Endodermal cell (in vitro differentiated cells): ENCODE measurements at regions not wholly inside any gene's neighbourhood (a gene's known extent, or its start where the extent isn't known, plus 50 kb on each side); places are given as distances from the start of the nearest gene placed in this dataset.

ENCODE experiments used
- DNase-seq: peaks from one replicate; pipeline ENCODE4 v3.0.0-alpha.2; 2017
- H3K27ac ChIP-seq: 2 replicates; pipeline ENCODE4 v1.5.1; 2013; ENCODE audit warnings: mild to moderate bottlenecking, low read depth, low read length, moderate library complexity
- H3K27me3 ChIP-seq: 2 replicates; pipeline ENCODE4 v1.6.1; 2013; ENCODE audit warnings: mild to moderate bottlenecking, low read length, moderate library complexity; ENCODE audit not compliant: insufficient read depth, control insufficient read depth, poor library complexity, severe bottlenecking
- H3K36me3 ChIP-seq: 2 replicates; pipeline ENCODE4 v1.7.0; 2013; ENCODE audit warnings: mild to moderate bottlenecking, low read length, moderate library complexity; ENCODE audit not compliant: control insufficient read depth, insufficient read depth
- H3K4me1 ChIP-seq: one replicate; pipeline ENCODE4 v1.7.0; 2013; ENCODE audit warnings: low read length; ENCODE audit not compliant: control insufficient read depth, insufficient read depth
- H3K4me3 ChIP-seq: 2 replicates; pipeline ENCODE4 v1.5.1; 2013; ENCODE audit warnings: mild to moderate bottlenecking, low read length, moderate library complexity
- H3K9ac ChIP-seq: 2 replicates; pipeline ENCODE4 v1.6.1; 2013; ENCODE audit warnings: mild to moderate bottlenecking, low read length, moderate library complexity; ENCODE audit not compliant: poor library complexity, severe bottlenecking; ENCODE audit errors: extremely low read depth
- H3K9me3 ChIP-seq: 2 replicates; pipeline ENCODE4 v1.6.1; 2013; ENCODE audit warnings: mild to moderate bottlenecking, low read length, moderate library complexity; ENCODE audit not compliant: control insufficient read depth
- H3K27ac Mint-ChIP-seq: 2 replicates; pipeline ENCODE4 v1.8.0; 2020; ENCODE audit warnings: mixed read lengths
- H3K27me3 Mint-ChIP-seq: 2 replicates; pipeline ENCODE4 v1.8.0; 2021; ENCODE audit warnings: mild to moderate bottlenecking, mixed read lengths; ENCODE audit not compliant: insufficient read depth
- H3K36me3 Mint-ChIP-seq: 2 replicates; pipeline ENCODE4 v1.8.0; 2020; ENCODE audit warnings: low read depth, mixed read lengths
- H3K4me1 Mint-ChIP-seq: 2 replicates; pipeline ENCODE4 v1.8.0; 2020; ENCODE audit warnings: mixed read lengths
- H3K4me3 Mint-ChIP-seq: 2 replicates; pipeline ENCODE4 v1.8.0; 2020; ENCODE audit warnings: mild to moderate bottlenecking, moderate library complexity, mixed read lengths
- H3K9me3 Mint-ChIP-seq: 2 replicates; pipeline ENCODE4 v1.8.0; 2020; ENCODE audit warnings: mild to moderate bottlenecking, mixed read lengths
- CTCF ChIP-seq: fragments of 200-600 bp; sonication (generic); conservative IDR thresholded peaks from 2 replicates; pipeline ENCODE4 v1.5.0; 2021; ENCODE audit warnings: antibody characterized with exemption, mild to moderate bottlenecking
- WGBS, 2 experiments: methylation state at CpG; one replicate each; pipeline versions ENCODE4 v1.1.5 to v1.1.7; 2013; ENCODE audit warnings: missing lambda C conversion rate in 2 of 2, mixed read lengths in 1 of 2; ENCODE audit not compliant: insufficient coverage in 1 of 2, insufficient read length in 1 of 2; 5-methylcytosine and 5-hydroxymethylcytosine counted together

GRCh38 chr6:134378426-134378825, 60.5 kb upstream of the SGK1 start:
- H3K4me1 ChIP-seq: no peaks in the 10 kb centered on the region
- H3K27me3 Mint-ChIP-seq: no peaks in the 10 kb centered on the region
- H3K4me3 ChIP-seq: no peak overlapping the region
- no peak for TF ChIP-seq CTCF
- H3K9me3 Mint-ChIP-seq: no peaks in the 10 kb centered on the region
- no peak overlapping the region for H3K27ac Mint-ChIP-seq
- H3K27me3 ChIP-seq: no peaks in the 10 kb centered on the region
- H3K36me3 ChIP-seq: no peaks in the 10 kb centered on the region
- no peak for DNase-seq
- H3K4me1 Mint-ChIP-seq: no peaks in the 10 kb centered on the region
- no peak overlapping the region for H3K9ac ChIP-seq
- H3K36me3 Mint-ChIP-seq: no peaks in the 10 kb centered on the region
- WGBS, 2 experiments: 93 to 100% methylated on average over 1 of the region's 1 CpG
- H3K27ac ChIP-seq: no peak overlapping the region
- no peaks in the 10 kb centered on the region for H3K9me3 ChIP-seq
- H3K4me3 Mint-ChIP-seq: no peak overlapping the region

- no peak for TF ChIP-seq CTCF
- H3K9ac ChIP-seq: no peak overlapping the region
- no peak for DNase-seq
- H3K4me1 Mint-ChIP-seq: no peaks in the 10 kb centered on the region
- H3K9me3 Mint-ChIP-seq: no peaks in the 10 kb centered on the region
- no peak overlapping the region for H3K4me3 ChIP-seq
- WGBS, 2 experiments: 87 to 100% methylated on average over 1 to 3 of the region's 3 CpGs
- no peaks in the 10 kb centered on the region for H3K9me3 ChIP-seq
- H3K4me3 Mint-ChIP-seq: no peak overlapping the region
- no peak overlapping the region for H3K27ac ChIP-seq
- no peaks in the 10 kb centered on the region for H3K36me3 Mint-ChIP-seq
- H3K27me3 ChIP-seq: no peaks in the 10 kb centered on the region
- H3K27ac Mint-ChIP-seq: no peak overlapping the region
- H3K36me3 ChIP-seq: no peaks in the 10 kb centered on the region
- H3K27me3 Mint-ChIP-seq: no peaks in the 10 kb centered on the region
- no peaks in the 10 kb centered on the region for H3K4me1 ChIP-seq
Measured at GRCh38 chr6:134376785-134377184, 58.9 kb upstream of the SGK1 start.

GRCh38 chr6:134375220-134375580, 57.3 kb upstream of the SGK1 start:
- no peak for TF ChIP-seq CTCF
- H3K27ac ChIP-seq: no peak overlapping the region
- 82 to 93% methylated on average over 4 of the region's 4 CpGs for WGBS, 2 experiments

More at GRCh38 chr6:134375220-134375580, 57.3 kb upstream of the SGK1 start:
- Histone ChIP-seq H3K36me3 (no peaks in the 10 kb centered on the region), H3K27me3 (no peaks in the 10 kb centered on the region), H3K9ac (no peak overlapping the region), H3K4me3 (no peak overlapping the region), H3K4me1 (no peaks in the 10 kb centered on the region), H3K9me3 (no peaks in the 10 kb centered on the region)
- no peak overlapping the region for H3K27ac Mint-ChIP-seq
- H3K9me3 Mint-ChIP-seq: no peaks in the 10 kb centered on the region
- DNase-seq: no peak
- no peaks in the 10 kb centered on the region for H3K4me1 Mint-ChIP-seq
- H3K27me3 Mint-ChIP-seq: no peaks in the 10 kb centered on the region
- no peaks in the 10 kb centered on the region for H3K36me3 Mint-ChIP-seq
- no peak overlapping the region for H3K4me3 Mint-ChIP-seq
